GM10266 (cell line): ENCODE measurements at regions not wholly inside any gene's neighbourhood (a gene's known extent, or its start where the extent isn't known, plus 50 kb on each side); places are given as distances from the start of the nearest gene placed in this dataset.

Experiments
- DNase-seq: peaks from one replicate; pipeline ENCODE4 v3.0.0; 2012; ENCODE audit errors: extremely low spot score
- TF ChIP-seq, protein P1 (sequence below): IDR thresholded peaks from 2 replicates; pipeline ENCODE4 v1.5.1; 2012; ENCODE audit warnings: mild to moderate bottlenecking, low read depth; ENCODE audit not compliant: control insufficient read depth, insufficient read depth; ENCODE audit errors: missing control alignments

DNA sequence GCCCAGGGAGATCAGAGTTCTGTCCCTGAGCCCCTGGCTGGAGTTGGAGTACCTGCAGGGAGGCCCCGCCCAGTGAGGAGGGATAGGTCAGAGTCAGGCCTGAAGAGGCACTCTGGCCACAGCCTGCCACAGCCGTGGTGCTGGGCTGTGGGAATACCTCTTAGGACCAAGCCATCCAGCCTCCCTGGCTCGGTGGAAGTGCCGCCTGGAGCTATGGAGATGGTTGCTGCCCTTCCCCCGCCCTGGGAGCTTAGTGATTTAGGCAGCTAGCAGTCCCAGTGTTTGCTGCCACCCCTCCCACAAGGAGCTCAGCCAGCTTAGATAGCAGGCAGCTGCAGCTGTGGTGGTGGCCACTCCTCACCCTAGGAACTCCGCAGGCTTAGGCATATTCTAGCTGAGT, 446.3 kb upstream of the GNPDA2 start:
- DNase-seq: no peak

DNA sequence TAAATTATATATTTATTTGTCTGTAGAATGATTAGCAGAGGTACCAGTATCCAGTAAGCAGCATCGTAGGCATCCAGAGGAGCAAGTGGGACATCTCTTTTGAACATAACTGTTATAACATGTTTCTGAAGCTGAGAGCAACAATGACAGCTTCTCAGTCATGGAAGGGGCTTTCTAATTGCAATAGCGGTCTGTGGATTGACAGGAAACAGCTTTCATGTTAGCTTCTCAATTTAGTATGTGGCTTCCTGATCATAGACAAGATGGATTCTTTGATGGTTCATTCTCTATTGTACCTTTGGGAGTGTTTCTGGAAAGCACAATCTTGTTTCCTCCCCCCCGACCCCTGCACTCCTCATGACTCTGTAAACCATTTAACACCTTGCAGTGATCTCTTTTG, 434.6 kb upstream of the GNPDA2 start:
- TF ChIP-seq, protein P1, sequence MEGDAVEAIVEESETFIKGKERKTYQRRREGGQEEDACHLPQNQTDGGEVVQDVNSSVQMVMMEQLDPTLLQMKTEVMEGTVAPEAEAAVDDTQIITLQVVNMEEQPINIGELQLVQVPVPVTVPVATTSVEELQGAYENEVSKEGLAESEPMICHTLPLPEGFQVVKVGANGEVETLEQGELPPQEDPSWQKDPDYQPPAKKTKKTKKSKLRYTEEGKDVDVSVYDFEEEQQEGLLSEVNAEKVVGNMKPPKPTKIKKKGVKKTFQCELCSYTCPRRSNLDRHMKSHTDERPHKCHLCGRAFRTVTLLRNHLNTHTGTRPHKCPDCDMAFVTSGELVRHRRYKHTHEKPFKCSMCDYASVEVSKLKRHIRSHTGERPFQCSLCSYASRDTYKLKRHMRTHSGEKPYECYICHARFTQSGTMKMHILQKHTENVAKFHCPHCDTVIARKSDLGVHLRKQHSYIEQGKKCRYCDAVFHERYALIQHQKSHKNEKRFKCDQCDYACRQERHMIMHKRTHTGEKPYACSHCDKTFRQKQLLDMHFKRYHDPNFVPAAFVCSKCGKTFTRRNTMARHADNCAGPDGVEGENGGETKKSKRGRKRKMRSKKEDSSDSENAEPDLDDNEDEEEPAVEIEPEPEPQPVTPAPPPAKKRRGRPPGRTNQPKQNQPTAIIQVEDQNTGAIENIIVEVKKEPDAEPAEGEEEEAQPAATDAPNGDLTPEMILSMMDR: no peak
- no peak for DNase-seq

More for the DNA sequence above, 446.3 kb upstream of the GNPDA2 start:
- TF ChIP-seq, protein P1: no peak

DNA sequence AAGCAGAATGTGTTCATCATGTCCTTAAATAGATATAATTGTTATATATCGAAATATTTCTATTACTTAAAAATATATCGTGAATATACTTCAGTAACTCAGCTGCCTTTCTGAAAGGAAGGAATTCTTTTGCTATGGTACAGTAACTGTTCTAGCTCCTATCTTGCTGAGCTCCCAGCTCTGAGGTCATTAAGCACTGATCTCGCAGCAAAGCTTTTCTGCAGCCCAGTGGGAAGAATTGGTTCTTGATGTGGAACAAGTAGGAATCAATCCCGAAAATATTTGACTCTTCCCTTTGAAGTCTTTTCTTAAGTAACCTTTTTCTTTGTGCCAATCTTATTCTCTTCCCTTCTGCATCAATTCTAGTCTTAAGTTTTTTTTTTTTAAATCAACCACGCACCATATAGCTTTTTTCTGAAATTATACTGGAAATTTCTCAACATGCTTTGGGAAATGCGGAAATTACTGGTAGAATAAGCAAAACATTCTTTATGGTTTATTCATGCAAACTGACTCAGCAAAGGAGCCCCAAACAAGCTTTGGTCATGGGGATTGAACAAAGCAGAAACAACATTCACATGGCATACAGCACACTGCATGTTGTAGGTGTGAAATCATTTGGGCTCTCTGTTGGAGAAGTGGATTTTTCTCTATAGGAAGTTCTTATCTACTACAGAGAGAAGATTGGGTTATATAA, 428.9 kb upstream of the GNPDA2 start:
- TF ChIP-seq, protein P1: no peak

DNA sequence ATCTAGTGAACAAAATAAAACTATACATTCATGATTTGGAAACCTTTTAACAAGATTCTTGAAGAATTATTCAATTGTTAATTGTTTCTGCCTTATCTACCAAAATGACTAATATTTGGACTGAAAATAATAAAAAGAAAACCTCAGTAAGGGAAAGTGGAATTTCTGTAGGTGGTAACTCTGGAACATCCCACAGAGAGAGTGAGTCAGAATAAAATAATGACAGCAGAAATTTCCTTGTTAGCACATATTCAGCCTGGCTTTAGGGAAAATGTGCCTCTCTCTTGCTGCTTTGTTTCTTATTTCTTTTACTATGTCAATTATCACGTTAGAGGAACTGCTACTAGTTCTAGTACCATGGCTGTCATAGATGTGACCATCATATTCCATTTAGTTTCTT, 421.5 kb upstream of the GNPDA2 start:
- TF ChIP-seq, protein P1: no peak
- no peak for DNase-seq

More for the DNA sequence above, 428.9 kb upstream of the GNPDA2 start:
- no peak for DNase-seq

DNA sequence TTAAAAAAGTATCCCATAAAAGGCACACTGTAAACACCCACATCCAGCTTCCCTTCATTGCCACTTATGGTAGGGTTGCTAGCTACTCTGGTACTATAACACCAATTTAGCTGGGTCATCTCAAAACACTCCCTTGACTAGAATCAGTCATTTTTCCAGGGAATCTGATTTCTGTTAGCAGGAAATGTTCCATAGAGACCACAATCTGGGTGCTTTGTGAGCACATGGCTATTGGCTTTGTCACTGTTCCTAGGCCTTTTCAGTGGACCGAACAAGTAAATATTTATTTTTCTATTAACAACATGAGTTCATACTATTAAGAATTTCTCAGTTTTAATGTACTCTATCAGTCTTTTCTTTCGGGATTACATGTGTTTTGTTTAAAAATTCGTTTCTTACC, 404.7 kb upstream of the GNPDA2 start:
- DNase-seq: no peak
- TF ChIP-seq, protein P1: no peak

DNA sequence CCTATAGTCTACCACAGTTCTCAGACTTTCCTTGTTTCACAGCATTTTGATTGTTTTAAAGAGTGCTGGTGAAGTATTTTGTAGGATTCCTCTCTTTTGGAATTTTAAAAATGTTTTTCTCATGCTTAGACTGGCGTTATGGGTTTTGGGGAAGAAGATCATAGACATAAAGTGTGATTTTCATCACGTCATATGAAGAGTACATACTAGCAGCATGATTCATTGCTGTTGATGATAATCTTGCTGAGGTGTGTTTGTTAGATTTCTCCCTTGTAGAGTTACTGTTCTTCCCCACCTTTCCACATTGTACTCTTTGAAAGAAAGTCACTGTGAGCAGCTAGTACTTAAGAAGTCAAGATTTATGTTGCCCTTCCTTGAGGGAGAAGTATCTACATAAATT, 396.1 kb upstream of the GNPDA2 start:
- DNase-seq: no peak
- TF ChIP-seq, protein P1: no peak

DNA sequence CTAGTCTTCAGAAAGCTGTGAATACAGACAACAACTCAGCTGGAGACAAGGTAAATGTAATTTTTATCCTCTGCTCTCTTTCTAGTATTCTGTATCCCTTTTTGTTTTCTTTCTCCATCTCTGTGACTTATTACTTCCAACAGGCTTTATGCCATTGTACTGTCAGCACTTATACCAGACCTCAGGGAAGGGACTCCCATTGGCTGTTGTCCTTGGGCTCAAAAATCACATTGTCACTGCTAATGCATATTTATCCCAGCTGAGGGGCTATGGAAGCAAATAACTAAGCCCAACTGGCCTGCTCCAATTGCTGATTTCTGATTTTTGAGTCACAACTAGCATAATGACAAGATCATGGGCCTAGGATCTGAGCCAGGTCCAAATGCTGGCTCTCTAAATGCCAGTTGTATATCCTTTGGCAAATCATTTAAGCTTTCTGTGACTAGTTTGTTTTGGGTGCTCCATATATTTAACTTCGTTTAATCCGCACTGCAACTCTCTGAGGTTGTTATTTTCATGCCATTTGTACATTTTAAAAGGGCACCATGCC, 395.1 kb upstream of the GNPDA2 start:
- no peak for DNase-seq
- TF ChIP-seq, protein P1: no peak
